Caco-2 (cell line): ENCODE measurements at regions not wholly inside any gene's neighbourhood (a gene's known extent, or its start where the extent isn't known, plus 50 kb on each side); places are given as distances from the start of the nearest gene placed in this dataset.

ENCODE experiments used
- BruUV-seq: library from RNA; stranded (reverse); fragments of 400-500 nt; replicated peaks from 2 replicates; lab custom pipeline; 2021; lab: Mats Ljungman, UMichigan
- CTCF ChIA-PET: fragments of 300-600 bp; sonication (Branson Sonifier 250); formaldehyde crosslinking; loops from one replicate; lab custom pipeline; 2022; ENCODE audit warnings: antibody characterized with exemption; lab: Charles Lee
- POLR2A ChIA-PET: fragments of 300-600 bp; sonication (Branson Sonifier 250); formaldehyde crosslinking; loops from one replicate; lab custom pipeline; 2022; ENCODE audit warnings: antibody characterized with exemption; lab: Charles Lee
- DNase-seq, 2 experiments: peaks; one replicate each; pipeline versions ENCODE4 v3.0.0 to v3.0.0-alpha.2; 2020 to 2022
- H3K27me3 ChIP-seq: replicated peaks from 2 replicates; pipeline ENCODE4 v1.6.0; 2011; ENCODE audit warnings: low read length; ENCODE audit not compliant: control insufficient read depth, insufficient read depth
- H3K36me3 ChIP-seq: 2 replicates; pipeline ENCODE4 v1.5.1; 2011; ENCODE audit warnings: low read length; ENCODE audit not compliant: control insufficient read depth, insufficient read depth
- H3K4me1 ChIP-seq: fragments of 250-450 bp; sonication (Bioruptor Pico); 2 replicates; pipeline ENCODE4 v1.5.1; 2020; ENCODE audit warnings: mild to moderate bottlenecking
- H3K4me3 ChIP-seq: 2 replicates; pipeline ENCODE4 v1.5.1; 2011; ENCODE audit warnings: low read depth, mild to moderate bottlenecking, control low read depth, low read length
- H3K9me3 ChIP-seq: fragments of 250-450 bp; sonication (Bioruptor Pico); 2 replicates; pipeline ENCODE4 v1.5.1; 2020; ENCODE audit warnings: mild to moderate bottlenecking, moderate library complexity
- H3K27ac Mint-ChIP-seq: one replicate; pipeline ENCODE4 v1.8.0; 2022; ENCODE audit warnings: mixed read lengths; ENCODE audit not compliant: unreplicated experiment
- H3K27me3 Mint-ChIP-seq: one replicate; pipeline ENCODE4 v1.8.0; 2022; ENCODE audit warnings: mixed read lengths; ENCODE audit not compliant: insufficient read depth, unreplicated experiment
- H3K36me3 Mint-ChIP-seq: one replicate; pipeline ENCODE4 v1.8.0; 2022; ENCODE audit warnings: mild to moderate bottlenecking, mixed read lengths; ENCODE audit not compliant: insufficient read depth, unreplicated experiment
- H3K4me1 Mint-ChIP-seq: one replicate; pipeline ENCODE4 v1.8.0; 2022; ENCODE audit warnings: low read depth, mixed read lengths; ENCODE audit not compliant: unreplicated experiment
- H3K4me3 Mint-ChIP-seq: one replicate; pipeline ENCODE4 v1.8.0; 2022; ENCODE audit warnings: mild to moderate bottlenecking, moderate library complexity, mixed read lengths; ENCODE audit not compliant: unreplicated experiment
- H3K9me3 Mint-ChIP-seq: one replicate; pipeline ENCODE4 v1.8.0; 2022; ENCODE audit warnings: mixed read lengths; ENCODE audit not compliant: unreplicated experiment
- CTCF ChIP-seq, 2 experiments: fragments of 200-600 bp in 1 of 2; IDR thresholded peaks; 1 replicate in 1 of 2; 2 replicates in 1 of 2; pipeline versions ENCODE4 v1.5.1 to v1.8.0; 2011 to 2022; ENCODE audit warnings: antibody characterized with exemption in 1 of 2, control low read depth in 1 of 2, inconsistent platforms in 1 of 2, low read depth in 1 of 2, low read length in 1 of 2, mild to moderate bottlenecking in 1 of 2, moderate library complexity in 1 of 2; ENCODE audit not compliant: insufficient read depth in 1 of 2, severe bottlenecking in 1 of 2, unreplicated experiment in 1 of 2
- intact Hi-C: fragments of 100-400 bp; cut with micrococcal nuclease; formaldehyde crosslinking; loops from one replicate; pipeline ENCODE4 v1.10.0; 2022; ENCODE audit not compliant: unreplicated experiment

- H3K4me3 Mint-ChIP-seq: no peak overlapping the region
- H3K27ac Mint-ChIP-seq: no peak overlapping the region
- CTCF ChIA-PET: interaction anchor here (0.7 kb wide), 1 partner anchor 691 kb away, joined by 3 read pairs; no protein-coding TSS in a partner anchor
- TF ChIP-seq CTCF (IDR thresholded peaks at IDR 0.05; ENCODE audit: insufficient read depth in 1 of 2, low read depth in 1 of 2, low read length in 1 of 2, severe bottlenecking in 1 of 2, unreplicated experiment in 1 of 2): no peak
- no peaks in the 10 kb centered on the region for H3K27me3 ChIP-seq
- no peak for DNase-seq
- POLR2A ChIA-PET: no interaction called here
- H3K36me3 ChIP-seq: no peaks in the 10 kb centered on the region
- H3K36me3 Mint-ChIP-seq: no peaks in the 10 kb centered on the region
- H3K9me3 ChIP-seq: no peaks in the 10 kb centered on the region
- no peak overlapping the region for H3K4me3 ChIP-seq
- no peaks in the 10 kb centered on the region for H3K4me1 ChIP-seq
- intact Hi-C loops: no loop called here
- H3K27me3 Mint-ChIP-seq: peaks cover 9% of the 10 kb centered on the region
- BruUV-seq: no TSS peak
- no peaks in the 10 kb centered on the region for H3K9me3 Mint-ChIP-seq
- H3K4me1 Mint-ChIP-seq: no peaks in the 10 kb centered on the region
Observed at GRCh38 chr11:101267654-101268053, 138.0 kb upstream of the PGR start.

DNA sequence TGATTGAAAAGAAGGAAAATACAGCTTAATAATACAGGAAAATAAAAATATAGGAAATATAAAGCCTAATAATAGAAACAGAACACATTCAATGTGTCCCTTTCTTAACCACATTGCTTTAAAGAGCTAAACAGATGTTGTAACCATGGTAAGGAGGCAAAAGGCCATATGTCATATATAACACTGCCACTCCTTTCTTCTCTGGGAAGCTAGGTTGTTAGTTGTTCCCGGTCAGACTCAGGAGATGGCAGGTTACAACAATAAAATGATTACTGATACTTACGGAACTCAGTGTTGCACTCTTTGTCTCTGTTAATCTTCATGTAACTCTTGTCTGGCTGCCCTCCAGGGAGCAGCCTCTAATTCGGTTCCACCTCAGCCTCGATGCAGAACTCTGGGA is 134.7 kb upstream of the PGR start:
- Mint-ChIP-seq H3K9me3 (no peaks in the 10 kb centered on the region), H3K27ac (no peak overlapping the region), H3K4me3 (no peak overlapping the region), H3K36me3 (no peaks in the 10 kb centered on the region), H3K27me3 (peaks cover 8% of the 10 kb centered on the region), H3K4me1 (no peaks in the 10 kb centered on the region)
- intact Hi-C loops: no loop called here
- H3K36me3 ChIP-seq: no peaks in the 10 kb centered on the region
- no peaks in the 10 kb centered on the region for H3K27me3 ChIP-seq
- no peak overlapping the region for H3K4me3 ChIP-seq
- ChIA-PET CTCF (no interaction called here), POLR2A (no interaction called here)
- BruUV-seq: no TSS peak
- no peak for DNase-seq
- no peak for TF ChIP-seq CTCF (IDR thresholded peaks at IDR 0.05; ENCODE audit: insufficient read depth in 1 of 2, low read depth in 1 of 2, low read length in 1 of 2, severe bottlenecking in 1 of 2, unreplicated experiment in 1 of 2)
- H3K4me1 ChIP-seq: no peaks in the 10 kb centered on the region
- no peaks in the 10 kb centered on the region for H3K9me3 ChIP-seq

DNA sequence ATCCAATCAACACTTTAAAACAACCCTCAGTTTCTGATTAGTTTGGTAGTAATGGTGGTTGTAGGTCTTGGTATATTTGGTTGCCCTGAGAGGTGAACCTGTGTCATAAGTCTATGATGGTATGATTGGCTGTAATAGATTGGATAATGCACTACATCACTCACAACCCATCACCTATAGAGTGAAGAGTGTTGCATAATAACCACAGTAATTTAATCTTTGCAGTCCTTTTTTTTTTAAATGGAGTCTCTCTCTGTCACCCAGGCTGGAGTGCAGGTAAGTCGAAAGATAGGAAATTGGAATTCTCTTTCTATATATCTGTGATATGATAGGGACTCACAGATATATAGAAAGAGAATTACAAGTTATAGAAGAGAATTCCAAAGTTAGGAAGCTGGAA is 133.4 kb upstream of the PGR start:
- ChIA-PET CTCF (no interaction called here), POLR2A (no interaction called here)
- no peaks in the 10 kb centered on the region for H3K36me3 ChIP-seq
- H3K4me1 Mint-ChIP-seq: no peaks in the 10 kb centered on the region
- peaks cover 8% of the 10 kb centered on the region for H3K27me3 Mint-ChIP-seq
- no peak for DNase-seq
- no peak overlapping the region for H3K4me3 ChIP-seq
- no peak for TF ChIP-seq CTCF (IDR thresholded peaks at IDR 0.05; ENCODE audit: insufficient read depth in 1 of 2, low read depth in 1 of 2, low read length in 1 of 2, severe bottlenecking in 1 of 2, unreplicated experiment in 1 of 2)
- no TSS peak for BruUV-seq
- H3K9me3 Mint-ChIP-seq: no peaks in the 10 kb centered on the region
- H3K27ac Mint-ChIP-seq: no peak overlapping the region
- intact Hi-C loops: no loop called here
- H3K36me3 Mint-ChIP-seq: no peaks in the 10 kb centered on the region
- H3K4me3 Mint-ChIP-seq: no peak overlapping the region
- H3K9me3 ChIP-seq: no peaks in the 10 kb centered on the region
- H3K27me3 ChIP-seq: no peaks in the 10 kb centered on the region
- H3K4me1 ChIP-seq: no peaks in the 10 kb centered on the region
